Stimulated activated naive CD8-positive, alpha-beta T cell treated with anti-CD3 and anti-CD28 coated beads, Interleukin-15, Interleukin-2, amounts not matched to agents 100 ng/mL and 50 ng/mL, for 24 hours (primary cell): ENCODE measurements at regions not wholly inside any gene's neighbourhood (a gene's known extent, or its start where the extent isn't known, plus 50 kb on each side); places are given as distances from the start of the nearest gene placed in this dataset.

Experiments used
- H3K27ac Mint-ChIP-seq: one replicate; pipeline ENCODE4 v1.8.0; 2021; ENCODE audit warnings: mild to moderate bottlenecking, mixed read lengths
- H3K27me3 Mint-ChIP-seq: one replicate; pipeline ENCODE4 v1.8.0; 2021; ENCODE audit warnings: mixed read lengths
- H3K36me3 Mint-ChIP-seq: one replicate; pipeline ENCODE4 v1.8.0; 2021; ENCODE audit warnings: low read depth, mixed read lengths
- H3K4me1 Mint-ChIP-seq: one replicate; pipeline ENCODE4 v1.8.0; 2021; ENCODE audit warnings: low read depth, mixed read lengths
- H3K4me3 Mint-ChIP-seq: one replicate; pipeline ENCODE4 v1.8.0; 2021; ENCODE audit warnings: mild to moderate bottlenecking, mixed read lengths
- H3K9me3 Mint-ChIP-seq: one replicate; pipeline ENCODE4 v1.8.0; 2021; ENCODE audit warnings: mixed read lengths

DNA sequence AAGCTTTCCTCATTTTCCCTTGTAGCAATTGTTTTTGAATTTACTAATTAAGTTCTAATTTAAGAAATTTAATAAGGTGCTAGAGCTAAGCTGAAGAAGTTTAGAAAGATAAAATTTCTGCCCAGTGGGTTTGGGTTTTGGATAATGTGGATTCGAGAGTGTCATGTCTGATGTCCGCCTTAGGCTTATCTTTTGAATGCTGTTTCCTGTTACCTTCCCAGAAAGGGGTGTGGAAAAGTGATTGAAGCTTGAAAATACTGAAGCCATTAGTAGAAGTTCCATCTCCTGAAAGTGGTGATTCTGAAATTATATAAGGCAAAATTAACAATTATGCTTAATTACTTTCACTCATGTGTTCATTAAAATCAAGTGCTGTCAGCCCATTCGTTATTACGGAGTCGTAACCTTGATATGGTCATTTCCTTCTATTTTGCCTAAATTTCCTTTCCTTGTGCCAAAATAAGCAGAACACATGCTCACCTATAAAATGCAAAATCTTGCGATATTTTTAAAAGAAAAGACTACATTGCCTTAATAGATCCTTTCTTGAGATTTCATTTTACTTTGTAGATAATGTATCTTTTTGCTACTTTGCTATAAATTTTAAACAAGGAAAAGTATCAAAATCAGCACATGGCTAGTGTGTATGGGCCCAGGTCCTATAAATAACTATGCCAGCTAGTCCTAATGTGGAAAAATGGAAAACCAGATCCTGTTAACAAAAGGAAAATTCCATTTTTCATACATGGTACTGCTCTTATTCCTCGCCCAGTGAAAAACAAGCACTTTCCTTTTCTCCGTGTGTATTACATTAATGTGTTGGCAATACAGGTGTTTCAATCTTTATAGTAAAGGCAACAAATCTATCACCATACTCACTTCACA, 97.3 kb downstream of the ICOS start:
- Mint-ChIP-seq H3K36me3 (no peaks in the 10 kb centered on the region), H3K4me1 (no peaks in the 10 kb centered on the region), H3K9me3 (no peaks in the 10 kb centered on the region), H3K27ac (no peak overlapping the region), H3K4me3 (no peak overlapping the region), H3K27me3 (peaks cover 3% of the 10 kb centered on the region)

GRCh38 chr2:204036706-204037105, 100.1 kb downstream of the ICOS start:
- Mint-ChIP-seq H3K27me3 (peaks cover 13% of the 10 kb centered on the region), H3K4me3 (no peak overlapping the region), H3K9me3 (no peaks in the 10 kb centered on the region), H3K36me3 (no peaks in the 10 kb centered on the region), H3K4me1 (no peaks in the 10 kb centered on the region), H3K27ac (no peak overlapping the region)

- H3K36me3 Mint-ChIP-seq: no peaks in the 10 kb centered on the region
Measured at GRCh38 chr2:204037286-204037685, 100.7 kb downstream of the ICOS start.

DNA sequence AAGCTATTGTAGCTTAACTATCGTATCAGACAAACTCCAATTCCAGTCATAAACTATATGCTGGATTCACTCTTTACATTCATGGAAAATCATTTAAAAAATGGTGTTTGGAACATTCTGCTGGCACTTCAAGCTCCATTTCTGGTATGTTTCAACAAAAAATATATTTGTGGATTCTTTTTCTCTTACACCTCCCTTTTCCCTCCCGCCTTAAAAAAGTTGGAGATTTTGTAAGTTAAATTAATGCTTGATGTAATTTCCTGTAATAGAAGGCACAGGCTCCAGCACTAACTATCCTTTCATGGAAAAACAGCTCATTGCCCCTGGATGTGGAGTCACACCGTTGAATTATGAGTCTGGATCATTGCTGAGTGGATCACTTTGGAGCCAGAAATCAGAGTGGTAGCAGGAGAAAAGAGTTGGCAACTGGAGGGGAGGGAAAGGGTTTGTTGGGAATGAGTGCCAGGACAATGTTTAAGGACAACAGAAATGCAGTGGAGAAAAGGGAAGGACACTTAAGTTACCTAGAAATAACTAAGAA, 102.8 kb downstream of the ICOS start:
- H3K4me3 Mint-ChIP-seq: no peak overlapping the region
- no peaks in the 10 kb centered on the region for H3K9me3 Mint-ChIP-seq
- H3K36me3 Mint-ChIP-seq: no peaks in the 10 kb centered on the region
- H3K27ac Mint-ChIP-seq: no peak overlapping the region
- peaks cover under 1% of the 10 kb centered on the region for H3K4me1 Mint-ChIP-seq
- peaks cover 17% of the 10 kb centered on the region for H3K27me3 Mint-ChIP-seq

More at GRCh38 chr2:204037286-204037685, 100.7 kb downstream of the ICOS start:
- Mint-ChIP-seq H3K9me3 (no peaks in the 10 kb centered on the region), H3K27ac (no peak overlapping the region), H3K4me3 (no peak overlapping the region), H3K4me1 (no peaks in the 10 kb centered on the region), H3K27me3 (peaks cover 13% of the 10 kb centered on the region)

GRCh38 chr2:204040016-204040415, 103.5 kb downstream of the ICOS start:
- Mint-ChIP-seq H3K27me3 (peaks cover 17% of the 10 kb centered on the region), H3K36me3 (no peaks in the 10 kb centered on the region), H3K9me3 (no peaks in the 10 kb centered on the region), H3K4me1 (peaks cover 7% of the 10 kb centered on the region), H3K27ac (no peak overlapping the region), H3K4me3 (no peak overlapping the region)

GRCh38 chr2:204042401-204042800, 105.8 kb downstream of the ICOS start:
- peaks cover 17% of the 10 kb centered on the region for H3K27me3 Mint-ChIP-seq
- no peak overlapping the region for H3K27ac Mint-ChIP-seq
- no peak overlapping the region for H3K4me3 Mint-ChIP-seq
- H3K9me3 Mint-ChIP-seq: no peaks in the 10 kb centered on the region
- H3K4me1 Mint-ChIP-seq: peaks cover 21% of the 10 kb centered on the region
- no peaks in the 10 kb centered on the region for H3K36me3 Mint-ChIP-seq

GRCh38 chr2:204046145-204046544, 109.6 kb downstream of the ICOS start:
- no peaks in the 10 kb centered on the region for H3K9me3 Mint-ChIP-seq
- H3K36me3 Mint-ChIP-seq: no peaks in the 10 kb centered on the region
- H3K27ac Mint-ChIP-seq: no peak overlapping the region
- peaks cover 3% of the 10 kb centered on the region for H3K27me3 Mint-ChIP-seq
- no peak overlapping the region for H3K4me3 Mint-ChIP-seq
- H3K4me1 Mint-ChIP-seq: peaks cover 40% of the 10 kb centered on the region

- Mint-ChIP-seq H3K27me3 (no peaks in the 10 kb centered on the region), H3K36me3 (no peaks in the 10 kb centered on the region), H3K4me1 (peaks cover 37% of the 10 kb centered on the region), H3K4me3 (no peak overlapping the region), H3K27ac (no peak overlapping the region), H3K9me3 (no peaks in the 10 kb centered on the region)
Measured at GRCh38 chr2:204049635-204050034, 113.1 kb downstream of the ICOS start.

- Mint-ChIP-seq H3K4me1 (peaks cover 26% of the 10 kb centered on the region), H3K36me3 (no peaks in the 10 kb centered on the region), H3K27me3 (no peaks in the 10 kb centered on the region), H3K27ac (no peak overlapping the region), H3K9me3 (no peaks in the 10 kb centered on the region), H3K4me3 (no peak overlapping the region)
Measured at GRCh38 chr2:204050681-204051080, 114.1 kb downstream of the ICOS start.

GRCh38 chr2:204051476-204051875, 114.9 kb downstream of the ICOS start:
- Mint-ChIP-seq H3K4me3 (no peak overlapping the region), H3K9me3 (no peaks in the 10 kb centered on the region), H3K4me1 (peaks cover 19% of the 10 kb centered on the region), H3K27me3 (no peaks in the 10 kb centered on the region), H3K36me3 (no peaks in the 10 kb centered on the region), H3K27ac (no peak overlapping the region)

- Mint-ChIP-seq H3K36me3 (no peaks in the 10 kb centered on the region), H3K27ac (no peak overlapping the region), H3K9me3 (no peaks in the 10 kb centered on the region), H3K4me3 (no peak overlapping the region), H3K27me3 (no peaks in the 10 kb centered on the region), H3K4me1 (peaks cover 19% of the 10 kb centered on the region)
Measured at GRCh38 chr2:204051984-204052556, 115.5 kb downstream of the ICOS start.

DNA sequence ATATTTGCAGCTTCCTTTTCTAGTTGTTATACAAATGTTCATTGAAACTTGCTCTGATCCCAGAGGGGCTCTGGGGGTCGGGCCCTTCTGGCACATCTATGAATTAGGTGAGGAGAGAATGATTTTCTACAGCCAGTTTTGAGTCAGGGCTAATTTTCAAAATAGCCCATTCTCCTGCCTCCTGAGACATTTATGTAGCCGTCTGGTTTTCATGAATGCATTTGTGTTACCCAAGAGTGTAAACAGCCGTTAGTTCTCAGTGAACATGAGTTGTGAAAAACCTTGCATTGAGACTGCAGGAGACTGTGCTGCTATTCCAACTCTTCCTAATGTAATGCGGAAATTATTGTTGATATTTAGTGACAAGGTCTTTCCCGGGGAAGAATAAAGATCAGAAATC, 122.5 kb downstream of the ICOS start:
- Mint-ChIP-seq H3K4me3 (no peak overlapping the region), H3K27ac (no peak overlapping the region), H3K9me3 (no peaks in the 10 kb centered on the region), H3K27me3 (no peaks in the 10 kb centered on the region), H3K4me1 (no peaks in the 10 kb centered on the region), H3K36me3 (no peaks in the 10 kb centered on the region)

- Mint-ChIP-seq H3K9me3 (no peaks in the 10 kb centered on the region), H3K27ac (no peak overlapping the region), H3K27me3 (peaks cover 6% of the 10 kb centered on the region), H3K36me3 (no peaks in the 10 kb centered on the region), H3K4me1 (no peaks in the 10 kb centered on the region), H3K4me3 (no peak overlapping the region)
Measured at GRCh38 chr2:204060841-204061240, 124.3 kb downstream of the ICOS start.

GRCh38 chr2:204061241-204061640, 124.7 kb downstream of the ICOS start:
- no peak overlapping the region for H3K27ac Mint-ChIP-seq
- H3K9me3 Mint-ChIP-seq: no peaks in the 10 kb centered on the region
- H3K36me3 Mint-ChIP-seq: no peaks in the 10 kb centered on the region
- peaks cover 6% of the 10 kb centered on the region for H3K27me3 Mint-ChIP-seq
- H3K4me3 Mint-ChIP-seq: no peak overlapping the region
- H3K4me1 Mint-ChIP-seq: no peaks in the 10 kb centered on the region

- Mint-ChIP-seq H3K27ac (no peak overlapping the region), H3K27me3 (peaks cover 6% of the 10 kb centered on the region), H3K36me3 (no peaks in the 10 kb centered on the region), H3K9me3 (no peaks in the 10 kb centered on the region), H3K4me1 (no peaks in the 10 kb centered on the region), H3K4me3 (no peak overlapping the region)
Measured at GRCh38 chr2:204064119-204064518, 127.6 kb downstream of the ICOS start.
